ENCODE measurements at regions not wholly inside any gene's neighbourhood (a gene's known extent, or its start where the extent isn't known, plus 50 kb on each side); places are given as distances from the start of the nearest gene placed in this dataset.

GRCh38 chr14:38877744-38878388, 225.2 kb downstream of the SEC23A start:
- FAIRE-seq, result no peak
- no peak for TF ChIP-seq POLR2A (IDR thresholded peaks at IDR 0.05; ENCODE audit: low read depth, low read length)
- DNase-seq (ENCODE audit: insufficient read length, low spot score), result no peak

GRCh38 chr14:38874721-38875120, 228.3 kb downstream of the SEC23A start:
- FAIRE-seq (no peak), DNase-seq (ENCODE audit: insufficient read length, low spot score) (no peak)
- TF ChIP-seq POLR2A (IDR thresholded peaks at IDR 0.05; ENCODE audit: low read depth, low read length), result no peak

GRCh38 chr14:38873941-38874612, 229.0 kb downstream of the SEC23A start:
- DNase-seq (ENCODE audit: insufficient read length, low spot score) (no peak), FAIRE-seq (no peak)
- no peak for TF ChIP-seq POLR2A (IDR thresholded peaks at IDR 0.05; ENCODE audit: low read depth, low read length)

- no peak for TF ChIP-seq POLR2A (IDR thresholded peaks at IDR 0.05; ENCODE audit: low read depth, low read length)
- FAIRE-seq (no peak), DNase-seq (ENCODE audit: insufficient read length, low spot score) (no peak)
These were observed 232.7 kb downstream of the SEC23A start for GRCh38 chr14:38870296-38870836.

- no peak for TF ChIP-seq POLR2A (IDR thresholded peaks at IDR 0.05; ENCODE audit: low read depth, low read length)
- FAIRE-seq (no peak), DNase-seq (ENCODE audit: insufficient read length, low spot score) (no peak)
These were observed 234.4 kb downstream of the SEC23A start for GRCh38 chr14:38868399-38869290.

GRCh38 chr14:38867561-38868150, 235.4 kb downstream of the SEC23A start:
- peak; percentile 4 for DNase-seq (ENCODE audit: insufficient read length, low spot score)
- TF ChIP-seq POLR2A (IDR thresholded peaks at IDR 0.05; ENCODE audit: low read depth, low read length), result no peak
- FAIRE-seq, result peak; percentile 23

GRCh38 chr14:38866461-38866860, 236.6 kb downstream of the SEC23A start:
- DNase-seq (ENCODE audit: insufficient read length, low spot score), result no peak
- no peak for TF ChIP-seq POLR2A (IDR thresholded peaks at IDR 0.05; ENCODE audit: low read depth, low read length)

GRCh38 chr14:38862366-38862765, 240.7 kb downstream of the SEC23A start:
- TF ChIP-seq POLR2A (IDR thresholded peaks at IDR 0.05; ENCODE audit: low read depth, low read length), result no peak
- DNase-seq (ENCODE audit: insufficient read length, low spot score) (no peak), FAIRE-seq (no peak)

More at GRCh38 chr14:38866461-38866860, 236.6 kb downstream of the SEC23A start:
- no peak for FAIRE-seq

GRCh38 chr14:38860530-38860929, 242.5 kb downstream of the SEC23A start:
- FAIRE-seq, result no peak
- DNase-seq (ENCODE audit: insufficient read length, low spot score), result no peak
- no peak for TF ChIP-seq POLR2A (IDR thresholded peaks at IDR 0.05; ENCODE audit: low read depth, low read length)

GRCh38 chr14:38856798-38857197, 246.2 kb downstream of the SEC23A start:
- FAIRE-seq (no peak), DNase-seq (ENCODE audit: insufficient read length, low spot score) (no peak)
- no peak for TF ChIP-seq POLR2A (IDR thresholded peaks at IDR 0.05; ENCODE audit: low read depth, low read length)

GRCh38 chr14:38855513-38855912, 247.5 kb downstream of the SEC23A start:
- no peak for TF ChIP-seq POLR2A (IDR thresholded peaks at IDR 0.05; ENCODE audit: low read depth, low read length)
- FAIRE-seq, result no peak
- no peak for DNase-seq (ENCODE audit: insufficient read length, low spot score)

GRCh38 chr14:38851111-38851510, 251.9 kb downstream of the SEC23A start:
- no peak for TF ChIP-seq POLR2A (IDR thresholded peaks at IDR 0.05; ENCODE audit: low read depth, low read length)
- FAIRE-seq (no peak), DNase-seq (ENCODE audit: insufficient read length, low spot score) (no peak)

GRCh38 chr14:38850664-38851063, 252.4 kb downstream of the SEC23A start:
- no peak for TF ChIP-seq POLR2A (IDR thresholded peaks at IDR 0.05; ENCODE audit: low read depth, low read length)
- DNase-seq (ENCODE audit: insufficient read length, low spot score) (no peak), FAIRE-seq (no peak)
